ENCODE measurements at regions not wholly inside any gene's neighbourhood (a gene's known extent, or its start where the extent isn't known, plus 50 kb on each side); places are given as distances from the start of the nearest gene placed in this dataset.

- no peak for TF ChIP-seq CTCF (IDR thresholded peaks at IDR 0.05; ENCODE audit: extremely low read depth, missing control alignments)
- no peak for DNase-seq (ENCODE audit: low spot score)
These were observed 405.0 kb downstream of the PLPP3 start for GRCh38 chr1:56174176-56174885.

GRCh38 chr1:56173736-56174135 is 405.6 kb downstream of the PLPP3 start:
- TF ChIP-seq CTCF (IDR thresholded peaks at IDR 0.05; ENCODE audit: extremely low read depth, missing control alignments), result no peak
- DNase-seq (ENCODE audit: low spot score), result no peak

GRCh38 chr1:56171670-56172069 is 407.7 kb downstream of the PLPP3 start:
- DNase-seq (ENCODE audit: low spot score), result no peak
- TF ChIP-seq CTCF (IDR thresholded peaks at IDR 0.05; ENCODE audit: extremely low read depth, missing control alignments), result no peak

- no peak for TF ChIP-seq CTCF (IDR thresholded peaks at IDR 0.05; ENCODE audit: extremely low read depth, missing control alignments)
- no peak for DNase-seq (ENCODE audit: low spot score)
These were observed 408.5 kb downstream of the PLPP3 start for GRCh38 chr1:56170784-56171320.

- no peak for DNase-seq (ENCODE audit: low spot score)
- TF ChIP-seq CTCF (IDR thresholded peaks at IDR 0.05; ENCODE audit: extremely low read depth, missing control alignments), result no peak
These were observed 409.5 kb downstream of the PLPP3 start for GRCh38 chr1:56169856-56170255.

- TF ChIP-seq CTCF (IDR thresholded peaks at IDR 0.05; ENCODE audit: extremely low read depth, missing control alignments), result no peak
These were observed 411.2 kb downstream of the PLPP3 start for GRCh38 chr1:56168176-56168575.

GRCh38 chr1:56167596-56167995 is 411.8 kb downstream of the PLPP3 start:
- TF ChIP-seq CTCF (IDR thresholded peaks at IDR 0.05; ENCODE audit: extremely low read depth, missing control alignments), result no peak

More at GRCh38 chr1:56168176-56168575, 411.2 kb downstream of the PLPP3 start:
- no peak for DNase-seq (ENCODE audit: low spot score)

More at GRCh38 chr1:56167596-56167995, 411.8 kb downstream of the PLPP3 start:
- no peak for DNase-seq (ENCODE audit: low spot score)

All from GM20000 (cell line).